HG03565 (cell line): ENCODE measurements at regions not wholly inside any gene's neighbourhood (a gene's known extent, or its start where the extent isn't known, plus 50 kb on each side); places are given as distances from the start of the nearest gene placed in this dataset.

ENCODE experiments used
- ATAC-seq: cut with Tn5 transposase; IDR thresholded peaks from one replicate; pipeline ENCODE4 v1.9.1; 2021; ENCODE audit warnings: mild to moderate bottlenecking, moderate library complexity; ENCODE audit not compliant: unreplicated experiment

DNA sequence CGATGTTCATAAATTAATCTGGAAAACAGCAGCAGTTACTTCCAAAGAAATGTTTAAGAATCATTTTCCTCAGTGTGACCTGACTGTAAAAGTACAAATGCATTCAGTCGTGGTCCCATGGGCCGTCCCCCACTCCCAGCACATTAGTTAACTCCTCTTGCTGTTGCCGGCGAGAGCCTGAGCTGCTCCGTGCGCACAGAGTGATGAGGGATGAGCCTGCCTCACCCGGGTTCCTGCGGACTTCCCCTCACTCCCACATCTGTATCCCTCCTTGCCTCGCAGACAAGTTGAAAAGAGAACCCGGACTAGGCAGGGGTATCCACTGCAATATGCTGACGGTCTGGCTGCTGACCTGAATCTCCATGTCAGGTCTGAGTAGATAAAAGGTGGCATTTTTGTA lies 861.7 kb upstream of the NR2F2 start:
- no peak for ATAC-seq

DNA sequence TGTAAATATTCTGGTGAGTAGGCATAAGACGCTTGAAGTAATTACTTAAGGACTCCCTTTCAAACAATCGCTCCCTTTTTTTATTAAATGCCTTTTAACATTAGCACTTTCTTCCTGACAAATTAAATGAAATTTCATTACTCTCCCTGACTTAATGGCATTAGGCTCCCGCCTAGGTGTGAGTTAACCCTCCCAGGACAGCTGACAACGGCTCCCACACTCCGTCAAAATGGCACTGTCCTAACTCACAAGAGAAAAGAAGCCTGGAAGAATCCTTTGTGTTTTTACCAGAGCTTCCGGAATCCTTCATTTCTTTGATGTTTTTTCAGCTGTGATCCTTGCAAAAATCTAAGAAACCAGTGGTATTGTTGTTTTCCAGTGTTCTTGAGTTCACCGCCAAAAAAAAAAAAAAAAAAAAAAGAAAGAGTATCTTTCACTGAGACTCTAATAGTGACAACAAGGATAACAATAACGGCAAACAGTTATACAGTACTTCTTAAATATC lies 861.0 kb upstream of the NR2F2 start:
- ATAC-seq = no peak

DNA sequence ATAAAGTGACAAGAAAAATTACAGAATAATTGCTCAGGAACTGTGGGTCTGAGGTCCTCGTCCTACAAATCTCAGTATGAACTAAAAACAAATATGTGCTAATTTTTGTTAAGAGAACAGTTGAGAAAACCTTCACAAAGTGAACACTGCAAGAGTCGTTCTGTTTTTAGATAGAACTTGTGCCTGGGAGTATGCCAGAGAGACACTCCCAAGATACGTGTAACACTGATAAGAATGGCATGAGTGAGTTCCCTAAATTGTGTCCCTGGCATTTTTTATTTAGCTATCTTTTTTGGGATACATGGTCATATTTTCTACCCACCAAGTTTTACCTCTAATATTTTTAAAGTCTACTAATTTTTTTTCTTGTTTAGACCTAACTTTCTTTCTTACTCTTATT lies 860.0 kb upstream of the NR2F2 start:
- no peak for ATAC-seq

DNA sequence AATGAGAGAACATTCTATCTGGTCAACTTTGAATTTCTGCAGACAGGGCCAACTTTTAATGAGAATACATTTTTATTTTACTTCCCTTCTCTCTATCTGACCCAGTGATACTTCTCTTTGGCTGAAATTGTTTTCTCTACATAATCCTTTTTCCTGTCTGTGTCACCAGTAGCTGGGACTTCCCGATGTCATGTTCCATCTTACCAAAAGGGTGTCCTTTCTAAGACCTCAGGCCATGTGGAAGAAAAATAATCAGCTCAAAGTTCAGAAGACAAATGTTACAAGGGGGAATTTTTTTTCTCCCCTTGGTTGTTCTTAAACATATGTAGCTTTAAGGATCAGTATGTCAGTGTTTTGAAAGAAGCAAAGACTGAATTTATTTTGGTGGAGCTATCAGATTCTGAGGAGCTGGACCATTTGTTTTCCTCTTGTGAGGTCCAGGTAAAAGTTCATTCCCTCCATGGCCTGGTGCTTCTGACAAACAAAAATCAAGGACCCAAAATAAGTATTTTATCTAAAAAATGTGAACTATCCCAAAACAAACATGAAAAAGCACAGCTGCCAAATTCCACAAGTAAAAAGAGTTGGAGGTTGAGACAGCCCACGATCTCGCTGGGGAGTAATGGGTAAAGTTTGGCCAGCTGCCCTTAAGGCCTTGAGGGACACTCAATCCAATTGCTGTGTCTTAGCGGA lies 859.4 kb upstream of the NR2F2 start:
- no peak for ATAC-seq

DNA sequence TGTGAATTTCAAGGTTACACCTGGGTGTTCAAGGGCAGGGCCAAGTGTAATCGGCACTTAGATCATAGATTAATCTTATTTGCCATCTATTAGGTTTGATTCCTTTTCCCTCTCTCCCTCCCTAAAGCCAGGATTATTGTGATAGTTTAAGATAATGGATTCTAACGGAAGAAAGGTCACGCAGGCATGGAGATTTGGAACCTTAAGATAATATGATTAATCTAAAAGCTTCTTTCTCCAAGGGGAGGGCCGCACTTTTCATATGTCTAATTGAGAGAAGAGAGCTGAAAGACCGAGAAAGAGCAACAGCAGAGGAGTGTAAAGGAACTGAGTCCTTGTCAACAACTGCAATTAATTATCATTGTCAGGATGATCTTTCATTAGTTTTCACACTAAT lies 858.8 kb upstream of the NR2F2 start:
- ATAC-seq = no peak

DNA sequence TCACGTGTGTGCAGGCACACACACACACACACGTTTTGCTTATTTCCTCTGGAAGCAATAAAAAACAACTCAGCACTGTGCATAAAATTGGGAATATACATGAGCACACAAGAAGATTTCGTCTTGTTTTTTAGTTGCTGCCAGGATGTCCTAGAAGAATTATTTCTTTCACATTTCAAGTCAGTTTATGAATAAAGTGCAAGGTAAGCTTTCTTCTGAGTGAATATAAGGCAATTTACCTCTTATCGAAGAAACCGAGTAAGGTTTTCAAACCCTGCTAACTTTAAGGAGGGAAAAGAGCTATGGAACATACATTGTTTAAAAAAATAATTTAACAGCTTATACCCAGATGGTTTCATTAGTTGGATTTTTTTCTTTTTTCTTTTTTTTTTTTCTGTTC lies 855.4 kb upstream of the NR2F2 start:
- ATAC-seq = no peak

DNA sequence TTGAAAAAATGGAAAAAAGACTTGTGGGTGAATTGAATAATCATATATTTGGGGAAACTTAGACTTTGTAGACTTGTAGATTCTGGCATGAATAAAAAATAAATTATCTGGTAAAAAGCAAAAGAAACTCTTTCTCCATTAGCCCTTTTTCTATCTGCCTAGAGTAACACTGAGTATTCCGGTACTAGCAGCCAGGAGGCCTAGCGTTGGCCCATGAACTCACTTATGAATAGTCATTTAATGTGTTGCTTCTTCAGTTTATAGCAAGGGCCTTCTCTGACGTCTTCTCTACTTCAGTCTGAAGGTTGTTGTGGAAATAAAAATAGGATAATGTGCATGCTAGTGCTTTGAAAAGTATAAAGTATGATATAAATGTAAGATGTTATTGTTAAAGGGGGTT lies 851.2 kb upstream of the NR2F2 start:
- ATAC-seq = no peak

DNA sequence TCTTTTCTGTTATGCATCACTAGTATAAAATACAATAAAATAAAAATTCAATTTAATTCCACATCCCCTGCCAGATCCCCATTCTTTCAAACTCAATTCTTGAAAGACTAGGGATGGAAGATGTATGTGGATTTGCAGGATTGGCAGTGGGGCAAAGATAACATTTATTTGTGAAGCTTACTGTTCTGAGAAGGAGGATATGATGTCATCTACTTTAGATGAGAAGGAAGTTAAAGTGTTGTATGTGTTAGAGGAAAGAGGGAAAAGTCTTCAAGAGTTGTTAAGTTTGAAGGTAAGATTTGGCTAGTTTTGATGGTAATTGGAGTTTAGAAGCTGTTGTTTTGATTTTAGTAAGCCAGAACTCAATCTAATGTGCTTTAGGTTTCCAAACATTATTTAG lies 845.1 kb upstream of the NR2F2 start:
- no peak for ATAC-seq

DNA sequence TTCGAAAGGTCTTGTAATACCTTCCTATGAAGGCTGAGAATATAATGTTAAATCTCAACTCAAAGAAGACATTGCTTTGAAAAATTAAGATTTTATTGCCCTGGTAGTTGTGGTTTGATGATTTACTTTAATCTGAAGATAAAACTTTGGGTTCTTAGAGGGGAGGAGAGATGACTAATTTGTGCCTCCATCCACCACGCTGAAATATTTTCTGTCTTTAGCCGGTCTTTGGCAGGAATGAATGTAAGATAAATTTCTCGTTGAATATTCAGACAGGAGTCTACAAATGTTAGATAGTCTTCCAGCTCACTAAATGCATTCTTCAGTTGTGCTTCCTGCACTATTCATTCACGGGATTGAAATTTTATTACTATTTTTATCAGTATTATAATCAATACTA lies 844.3 kb upstream of the NR2F2 start:
- ATAC-seq = no peak

DNA sequence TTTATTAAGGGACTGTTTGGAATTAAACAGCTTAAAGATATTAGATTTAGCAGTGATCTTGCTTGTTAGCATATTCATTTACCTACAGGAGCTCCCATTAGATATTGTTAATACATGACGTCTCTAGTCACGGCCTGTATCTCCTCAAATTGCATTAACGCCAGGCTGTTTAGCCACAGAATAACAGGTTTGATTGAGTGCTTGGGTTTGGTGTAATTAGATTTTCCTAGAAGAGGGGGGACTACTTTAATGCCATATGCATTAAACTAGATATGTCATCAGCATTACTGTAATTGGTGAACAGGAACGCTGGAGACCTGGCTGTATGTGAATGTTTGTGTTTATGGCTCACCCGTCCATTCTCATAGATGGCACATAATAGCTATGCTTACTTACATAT lies 841.4 kb upstream of the NR2F2 start:
- no peak for ATAC-seq

DNA sequence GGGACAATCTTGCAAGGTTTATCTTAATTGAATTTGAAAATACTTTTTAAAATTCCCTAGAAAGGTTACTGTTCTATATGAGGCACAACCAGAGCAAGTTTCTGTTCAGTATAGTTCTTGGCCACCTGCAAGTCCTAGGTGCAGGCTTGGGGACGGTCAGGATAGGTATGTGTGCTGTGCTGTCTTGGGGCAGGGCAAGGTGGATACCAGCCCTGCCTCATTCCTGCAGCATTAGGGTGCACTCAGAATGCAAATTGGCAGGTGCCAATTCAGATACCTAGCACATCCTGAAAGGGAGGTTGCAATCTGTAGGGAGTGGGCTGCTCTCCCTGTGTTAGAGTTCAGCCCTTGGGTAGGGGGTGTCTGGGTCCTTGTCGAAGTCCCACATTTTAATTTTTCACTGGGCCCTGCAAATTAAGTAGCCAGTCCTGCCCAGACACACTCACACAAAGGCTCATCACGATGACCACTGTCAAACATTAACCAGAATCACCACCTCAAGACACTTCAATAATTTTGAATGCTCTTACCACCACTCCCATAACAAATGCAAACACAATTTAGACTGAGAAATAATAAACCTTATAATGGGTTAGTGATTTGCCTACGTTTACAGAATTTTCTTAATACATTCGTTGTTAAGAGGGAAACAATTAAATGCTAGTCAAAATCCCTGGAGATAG lies 838.0 kb upstream of the NR2F2 start:
- ATAC-seq = no peak

DNA sequence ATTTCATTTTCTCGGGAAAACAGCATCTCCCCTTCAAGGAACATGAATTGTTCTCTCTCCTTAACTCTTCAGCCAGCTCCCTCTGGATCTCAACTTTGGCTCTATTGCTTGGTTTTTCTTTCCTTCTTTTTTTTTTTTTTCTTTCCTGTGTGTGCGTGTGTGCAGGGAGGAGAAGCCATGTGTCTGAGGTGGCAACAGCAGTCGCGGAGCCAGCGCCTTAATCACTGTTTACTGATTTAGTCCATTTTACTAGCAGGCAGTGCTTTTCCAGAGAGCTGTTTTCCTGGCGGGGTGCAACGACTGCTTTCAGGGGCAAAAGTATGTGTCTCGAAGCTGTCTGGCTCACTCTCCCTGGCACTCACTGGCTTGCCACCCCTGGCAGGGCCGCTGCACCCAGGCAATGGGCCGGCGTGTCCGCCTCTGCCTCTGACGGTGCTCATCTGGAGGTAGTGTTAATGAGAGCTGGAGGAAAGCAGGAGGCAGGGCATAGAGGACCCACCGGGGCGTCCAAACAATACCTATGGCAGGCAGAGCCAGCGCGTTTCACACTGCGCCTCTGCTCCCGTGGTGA lies 835.4 kb upstream of the NR2F2 start:
- ATAC-seq = no peak

DNA sequence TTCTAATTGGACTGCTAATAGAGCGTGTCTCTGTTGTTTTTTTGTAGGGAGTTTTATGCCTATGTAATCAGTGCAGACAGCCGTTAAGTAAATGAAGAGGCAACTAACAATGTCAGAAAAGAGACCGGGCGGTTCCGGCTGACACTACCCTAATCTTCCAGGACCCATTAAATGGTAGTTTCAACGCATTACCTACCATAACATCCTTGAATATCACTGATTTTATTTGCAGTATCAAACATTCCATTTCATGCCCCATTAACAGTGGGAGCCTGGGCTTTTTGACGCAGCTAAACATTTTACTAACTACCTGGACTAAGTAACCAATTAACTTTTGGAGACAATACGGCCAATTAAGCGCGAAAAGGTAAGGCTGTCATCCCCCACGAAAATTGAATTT lies 832.9 kb upstream of the NR2F2 start:
- ATAC-seq = no peak

DNA sequence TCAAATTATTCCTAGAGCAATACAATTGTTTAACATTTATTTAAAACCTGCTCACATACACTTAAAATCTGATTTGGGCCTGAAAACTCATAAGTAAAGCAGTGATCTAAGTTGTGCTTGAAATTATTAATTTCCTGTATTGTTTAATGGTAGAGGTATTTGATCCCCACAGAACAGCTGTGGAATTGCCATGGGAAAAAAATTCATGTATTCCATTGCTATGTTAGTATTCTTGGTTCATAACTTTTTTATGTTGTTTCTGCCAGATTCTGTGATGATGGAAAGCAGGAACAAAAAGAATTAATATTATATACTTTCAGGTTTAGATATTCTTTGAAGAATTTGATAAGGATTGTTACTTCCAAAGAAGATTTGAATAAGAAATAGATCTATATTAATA lies 831.5 kb upstream of the NR2F2 start:
- no peak for ATAC-seq

DNA sequence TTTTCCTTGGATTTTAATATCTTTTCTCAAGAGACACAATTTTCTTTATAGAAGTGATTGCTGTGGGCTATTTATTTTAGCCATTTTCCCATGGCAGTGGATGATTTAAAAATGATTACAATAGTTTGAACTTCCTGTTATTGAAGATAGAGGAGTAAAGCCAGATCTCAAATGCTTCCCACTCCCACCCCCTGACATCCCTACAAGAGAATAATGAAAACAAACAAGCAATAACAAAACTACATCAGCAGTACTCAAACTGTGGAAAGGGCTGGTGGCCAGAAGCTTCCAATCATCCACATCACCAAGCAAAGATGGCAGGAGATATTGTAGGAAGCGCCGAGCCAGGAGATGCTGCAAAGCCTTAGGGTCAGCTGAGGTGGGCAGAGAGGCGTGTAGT lies 831.1 kb upstream of the NR2F2 start:
- ATAC-seq = no peak

DNA sequence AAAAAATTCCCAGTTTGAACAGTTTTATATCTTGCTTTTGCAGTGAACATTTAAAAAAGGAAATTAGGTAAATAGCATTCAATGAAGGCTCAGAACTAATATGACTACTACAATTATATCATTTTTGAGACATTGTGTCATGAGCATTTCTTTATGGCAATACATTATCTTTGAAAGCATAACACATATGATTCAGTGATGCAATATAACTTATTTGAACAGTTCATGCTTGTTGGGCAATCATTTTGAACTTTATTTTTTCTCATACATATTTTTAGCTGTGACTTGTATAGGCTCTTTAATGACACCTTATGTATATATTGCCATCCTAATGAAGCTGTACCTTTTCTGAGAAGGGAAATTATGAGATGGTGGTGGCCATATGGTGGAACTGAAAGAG lies 828.6 kb upstream of the NR2F2 start:
- no peak for ATAC-seq

DNA sequence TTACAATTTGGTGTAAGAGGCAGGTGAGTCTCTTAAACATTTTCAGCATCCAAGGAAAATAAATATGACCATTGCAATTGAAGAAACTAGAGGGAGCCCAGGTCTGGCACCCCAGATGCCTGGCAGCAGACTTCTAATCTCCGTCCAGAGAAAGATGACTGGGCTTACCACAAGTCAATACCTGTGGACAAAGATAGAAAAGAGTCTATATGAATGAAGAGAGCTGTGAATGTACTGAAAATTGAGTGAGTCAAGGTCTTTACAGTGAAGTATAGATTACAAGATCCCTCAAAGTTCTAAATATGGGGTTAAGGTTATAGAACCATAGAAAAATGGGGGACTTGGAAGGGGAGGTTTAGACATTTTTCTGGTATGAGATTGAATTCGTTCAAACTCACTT lies 827.4 kb upstream of the NR2F2 start:
- no peak for ATAC-seq

DNA sequence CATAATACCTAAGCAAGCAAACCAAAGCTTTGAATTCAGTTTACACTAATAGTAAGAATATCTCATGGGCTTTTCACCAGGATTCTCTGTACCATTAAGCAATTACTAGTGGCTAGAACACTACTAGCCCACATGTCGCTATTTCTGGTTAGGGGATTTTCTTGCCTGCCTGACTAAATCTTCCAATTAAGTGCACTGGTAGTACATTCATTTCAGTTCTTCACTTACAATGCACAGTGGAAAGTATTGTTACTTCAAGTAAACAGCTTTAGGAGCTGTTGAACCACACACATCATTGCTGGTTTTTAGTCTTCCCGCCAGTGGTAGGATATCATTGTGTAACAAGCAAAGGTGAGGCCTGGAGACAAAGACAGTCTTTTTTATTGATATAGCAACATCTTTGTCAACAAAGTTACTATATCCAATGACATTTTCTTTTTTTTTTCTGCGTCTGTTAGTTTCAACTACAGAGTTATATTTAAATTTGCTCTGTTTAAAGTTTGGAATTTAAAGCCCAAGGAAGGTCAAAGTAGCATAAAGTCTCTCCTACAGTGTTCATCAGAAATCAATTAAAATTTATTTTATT lies 826.8 kb upstream of the NR2F2 start:
- peak; percentile 87 for ATAC-seq

DNA sequence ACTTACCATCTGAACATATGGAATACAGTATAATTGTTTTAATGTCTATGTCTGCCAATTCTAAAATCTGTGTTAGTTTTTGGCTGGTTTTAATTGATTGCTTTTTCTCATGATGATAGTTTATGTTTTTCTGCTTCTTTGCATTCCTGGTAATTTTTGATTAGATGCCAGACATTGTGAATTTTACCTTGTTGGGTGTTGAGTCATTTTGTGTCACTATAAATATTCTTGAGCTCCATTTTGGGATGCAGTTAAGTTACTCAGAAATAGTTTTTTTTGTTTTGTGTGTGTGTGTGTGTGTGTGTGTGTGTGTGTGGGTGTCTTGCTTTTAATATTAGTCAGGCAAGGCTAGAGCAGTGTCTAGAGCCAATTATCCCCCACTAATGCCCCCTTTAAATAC lies 818.8 kb upstream of the NR2F2 start:
- no peak for ATAC-seq

DNA sequence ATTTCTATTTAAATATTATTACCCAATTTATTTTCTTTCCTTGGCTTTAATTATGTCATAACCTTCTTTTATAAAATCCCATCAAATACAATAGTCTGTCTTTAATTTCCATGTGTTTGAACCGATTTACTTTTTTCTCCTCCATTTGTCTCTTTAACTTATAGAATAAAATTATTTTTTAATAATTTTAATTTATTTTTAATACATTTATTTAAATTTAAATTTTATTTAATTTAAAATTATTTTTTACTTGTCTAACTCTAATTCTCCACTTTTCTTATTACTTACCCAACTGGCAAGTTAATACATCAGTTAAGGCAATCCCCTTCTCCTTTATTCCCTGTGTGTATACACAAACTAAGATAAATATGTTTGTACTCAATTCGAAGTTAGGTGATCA lies 817.6 kb upstream of the NR2F2 start:
- ATAC-seq = no peak

DNA sequence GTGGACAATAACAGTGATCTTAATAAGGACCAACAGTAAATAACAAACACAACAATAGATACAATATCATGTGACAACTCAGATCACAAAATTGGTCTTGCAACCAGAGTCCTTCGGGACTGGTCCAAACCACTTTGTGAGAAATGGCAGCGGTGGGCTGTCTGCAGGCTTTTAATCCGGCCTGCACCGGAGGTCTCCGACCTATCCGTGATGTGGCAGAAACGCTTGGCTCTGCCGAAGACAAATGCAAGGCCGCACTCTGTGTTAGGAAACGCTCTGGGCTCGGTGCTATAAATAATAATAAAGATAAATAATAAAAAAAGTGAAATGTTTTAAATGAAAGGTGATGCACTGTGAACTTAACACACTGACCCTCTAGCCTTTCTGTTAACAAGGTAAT lies 810.6 kb upstream of the NR2F2 start:
- ATAC-seq = no peak

DNA sequence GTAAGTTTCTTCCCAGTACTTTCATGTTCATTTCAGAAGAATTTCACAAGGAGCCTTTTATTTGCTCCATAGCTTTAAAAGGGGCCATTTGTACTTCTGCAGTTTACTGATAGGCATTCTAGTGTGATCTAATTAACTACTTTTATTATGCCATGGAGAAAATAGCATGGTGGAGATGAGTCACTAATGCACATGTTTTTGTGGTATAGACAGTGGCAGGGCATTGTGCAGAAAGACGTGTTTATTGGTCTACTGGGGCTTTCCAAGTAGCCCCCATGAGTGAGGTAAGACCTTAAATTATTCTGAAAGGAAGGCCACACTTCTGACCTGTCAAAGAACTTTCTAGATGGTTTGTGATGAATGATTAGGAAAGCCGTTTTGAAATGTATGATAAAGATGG lies 810.0 kb upstream of the NR2F2 start:
- no peak for ATAC-seq
